ENCODE measurements at regions not wholly inside any gene's neighbourhood (a gene's known extent, or its start where the extent isn't known, plus 50 kb on each side); places are given as distances from the start of the nearest gene placed in this dataset.
"Not testable (repeated sequence)": the region's sequence is repeated elsewhere in the genome, so short reads cannot be mapped to it uniquely, and the experiment has no call there.

DNA sequence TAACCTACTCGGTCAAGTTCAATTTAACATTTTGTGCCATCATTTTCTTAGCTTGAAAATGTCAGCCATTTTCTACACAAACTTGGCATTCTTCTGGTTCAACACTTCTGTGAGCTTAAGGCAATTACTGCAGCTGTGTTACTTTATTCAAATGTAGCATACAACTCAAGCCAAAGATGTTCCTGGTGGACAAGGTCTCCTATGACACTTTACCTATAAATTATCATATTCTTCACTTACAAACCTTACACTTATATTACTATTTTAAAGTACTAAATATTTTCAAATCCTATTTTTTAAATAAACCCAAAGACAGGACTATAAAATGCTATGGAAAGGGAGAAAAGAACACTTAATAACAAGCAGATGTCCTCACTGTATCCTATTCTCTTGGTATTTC is 1045.3 kb downstream of the TSN start:
- no peaks in the 10 kb centered on the region for H3K9me3 ChIP-seq (ENCODE audit: control insufficient read depth in 2 of 2, low read length in 2 of 2)
- no peak overlapping the region for H3K9ac ChIP-seq (ENCODE audit: low read depth in 1 of 2, low read length in 2 of 2)
- no peak overlapping the region for H3K4me3 ChIP-seq (ENCODE audit: low read length in 2 of 2)
- no peak overlapping the region for H3K27ac ChIP-seq (ENCODE audit: low read depth in 2 of 2, low read length in 2 of 2)
- H3K27me3 ChIP-seq (ENCODE audit: control insufficient read depth in 2 of 2, insufficient read depth in 2 of 2, low read length in 2 of 2) = no peaks in the 10 kb centered on the region
- no peaks in the 10 kb centered on the region for H3K36me3 ChIP-seq (ENCODE audit: control insufficient read depth in 2 of 2, insufficient read depth in 2 of 2, low read length in 2 of 2)
- no peaks in the 10 kb centered on the region for H3K4me1 ChIP-seq (ENCODE audit: control insufficient read depth in 2 of 2, insufficient read depth in 2 of 2, low read length in 2 of 2)

DNA sequence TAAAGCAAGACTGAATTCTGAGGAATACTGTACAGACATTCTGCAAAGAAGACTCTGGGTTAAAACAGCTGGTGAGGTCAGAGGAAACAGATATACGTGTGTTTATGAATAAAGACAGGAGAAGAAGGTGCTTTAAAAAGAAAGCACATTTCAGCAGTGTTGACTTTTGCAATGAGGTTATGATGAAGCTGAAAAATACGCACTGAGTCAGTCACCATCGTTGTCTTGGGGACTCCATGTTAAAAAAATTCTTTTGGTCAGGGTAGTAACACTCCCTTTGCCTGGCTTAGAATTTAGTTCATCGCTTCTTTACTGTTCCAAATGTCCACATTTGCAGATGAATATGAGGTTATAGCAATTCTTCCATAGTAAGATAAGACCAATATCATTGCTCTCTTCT is 1049.0 kb downstream of the TSN start:
- no peaks in the 10 kb centered on the region for H3K4me1 ChIP-seq (ENCODE audit: control insufficient read depth in 2 of 2, insufficient read depth in 2 of 2, low read length in 2 of 2)
- no peak overlapping the region for H3K4me3 ChIP-seq (ENCODE audit: low read length in 2 of 2)
- no peak overlapping the region for H3K27ac ChIP-seq (ENCODE audit: low read depth in 2 of 2, low read length in 2 of 2)
- no peak overlapping the region for H3K9ac ChIP-seq (ENCODE audit: low read depth in 1 of 2, low read length in 2 of 2)
- no peaks in the 10 kb centered on the region for H3K27me3 ChIP-seq (ENCODE audit: control insufficient read depth in 2 of 2, insufficient read depth in 2 of 2, low read length in 2 of 2)
- no peaks in the 10 kb centered on the region for H3K9me3 ChIP-seq (ENCODE audit: control insufficient read depth in 2 of 2, low read length in 2 of 2)
- no peaks in the 10 kb centered on the region for H3K36me3 ChIP-seq (ENCODE audit: control insufficient read depth in 2 of 2, insufficient read depth in 2 of 2, low read length in 2 of 2)

DNA sequence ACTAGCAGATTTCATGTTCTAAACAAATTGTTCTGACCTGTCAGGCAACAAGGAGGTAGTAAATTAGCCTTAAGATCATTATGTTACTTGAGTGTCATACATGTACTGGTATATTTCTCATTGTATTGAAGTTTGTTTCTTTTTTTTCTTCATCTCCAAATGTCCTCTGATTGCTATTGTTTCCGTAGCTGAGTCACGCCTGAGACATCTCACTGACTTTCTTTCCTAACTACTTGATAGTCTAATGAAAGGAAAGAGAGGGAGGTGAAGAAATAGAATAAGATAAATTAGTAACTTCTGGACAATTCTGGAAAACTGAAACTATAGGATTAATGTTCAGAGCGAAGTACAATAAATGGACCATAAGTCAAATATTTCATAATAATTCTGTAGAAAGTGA is 1049.9 kb downstream of the TSN start:
- Histone ChIP-seq H3K4me3 (ENCODE audit: low read length in 2 of 2) (no peak overlapping the region), H3K4me1 (ENCODE audit: control insufficient read depth in 2 of 2, insufficient read depth in 2 of 2, low read length in 2 of 2) (no peaks in the 10 kb centered on the region), H3K27me3 (ENCODE audit: control insufficient read depth in 2 of 2, insufficient read depth in 2 of 2, low read length in 2 of 2) (no peaks in the 10 kb centered on the region), H3K9ac (ENCODE audit: low read depth in 1 of 2, low read length in 2 of 2) (no peak overlapping the region), H3K9me3 (ENCODE audit: control insufficient read depth in 2 of 2, low read length in 2 of 2) (no peaks in the 10 kb centered on the region), H3K27ac (ENCODE audit: low read depth in 2 of 2, low read length in 2 of 2) (no peak overlapping the region), H3K36me3 (ENCODE audit: control insufficient read depth in 2 of 2, insufficient read depth in 2 of 2, low read length in 2 of 2) (no peaks in the 10 kb centered on the region)

DNA sequence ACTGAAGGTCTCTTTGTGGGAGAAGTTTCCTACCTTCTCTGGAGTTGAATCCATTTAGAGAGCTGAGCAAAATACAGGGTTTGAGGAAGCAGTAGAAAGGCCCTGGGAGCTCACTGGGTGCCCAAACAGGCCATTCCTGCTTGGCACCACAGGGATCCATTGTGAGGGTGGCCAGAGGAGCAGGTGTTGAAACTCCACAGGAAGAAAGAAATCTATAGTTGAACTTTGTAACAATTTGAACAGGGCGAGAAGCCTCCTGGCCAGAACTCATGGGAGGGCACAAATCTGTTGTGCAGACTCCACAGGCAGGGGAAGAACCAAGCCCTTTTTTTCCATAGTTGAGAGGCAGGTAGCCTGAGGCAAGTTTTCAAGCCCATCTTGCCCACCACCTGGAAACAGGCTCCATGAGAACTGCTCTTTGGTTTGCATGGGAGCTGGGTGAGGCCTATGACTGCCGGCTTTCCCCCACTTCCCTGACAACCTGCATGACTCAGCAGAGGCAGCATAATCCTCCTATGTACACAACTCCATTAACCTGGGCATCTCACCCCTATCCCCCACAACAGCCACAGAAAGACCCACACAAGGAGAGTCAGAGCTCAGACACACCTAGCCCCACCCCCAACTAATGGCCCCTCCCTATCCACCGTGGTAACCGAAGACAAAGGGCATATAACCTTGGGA is 1053.0 kb downstream of the TSN start:
- no peak overlapping the region for H3K9ac ChIP-seq (ENCODE audit: low read depth in 1 of 2, low read length in 2 of 2)
- H3K36me3 ChIP-seq (ENCODE audit: control insufficient read depth in 2 of 2, insufficient read depth in 2 of 2, low read length in 2 of 2) = no peaks in the 10 kb centered on the region
- H3K4me1 ChIP-seq (ENCODE audit: control insufficient read depth in 2 of 2, insufficient read depth in 2 of 2, low read length in 2 of 2) = no peaks in the 10 kb centered on the region
- no peaks in the 10 kb centered on the region for H3K27me3 ChIP-seq (ENCODE audit: control insufficient read depth in 2 of 2, insufficient read depth in 2 of 2, low read length in 2 of 2)
- H3K9me3 ChIP-seq (ENCODE audit: control insufficient read depth in 2 of 2, low read length in 2 of 2) = no peaks in the 10 kb centered on the region
- no peak overlapping the region for H3K27ac ChIP-seq (ENCODE audit: low read depth in 2 of 2, low read length in 2 of 2)
- no peak overlapping the region for H3K4me3 ChIP-seq (ENCODE audit: low read length in 2 of 2)

DNA sequence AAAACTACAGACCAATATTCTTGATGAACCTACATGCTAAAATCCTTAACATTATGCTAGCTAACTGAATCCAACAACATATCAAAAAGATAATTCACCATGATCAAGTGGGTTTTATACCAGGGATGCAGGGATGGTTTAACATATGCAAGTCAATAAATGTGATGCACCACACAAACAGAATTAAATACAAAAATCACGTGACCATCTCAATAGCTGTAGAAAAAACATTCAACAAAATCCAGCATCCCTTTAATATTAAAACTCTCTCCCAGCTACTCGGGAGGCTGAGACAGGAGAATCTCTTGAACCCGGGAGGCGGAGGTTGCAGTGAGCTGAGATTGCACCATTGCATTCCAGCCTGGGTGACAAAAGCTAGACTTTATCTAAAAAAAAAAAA is 1056.8 kb downstream of the TSN start:
- H3K9ac ChIP-seq (ENCODE audit: low read depth in 1 of 2, low read length in 2 of 2); H3K36me3 ChIP-seq (ENCODE audit: control insufficient read depth in 2 of 2, insufficient read depth in 2 of 2, low read length in 2 of 2); H3K27ac ChIP-seq (ENCODE audit: low read depth in 2 of 2, low read length in 2 of 2); H3K27me3 ChIP-seq (ENCODE audit: control insufficient read depth in 2 of 2, insufficient read depth in 2 of 2, low read length in 2 of 2); H3K4me3 ChIP-seq (ENCODE audit: low read length in 2 of 2); H3K4me1 ChIP-seq (ENCODE audit: control insufficient read depth in 2 of 2, insufficient read depth in 2 of 2, low read length in 2 of 2); H3K9me3 ChIP-seq (ENCODE audit: control insufficient read depth in 2 of 2, low read length in 2 of 2): not testable (repeated sequence)

DNA sequence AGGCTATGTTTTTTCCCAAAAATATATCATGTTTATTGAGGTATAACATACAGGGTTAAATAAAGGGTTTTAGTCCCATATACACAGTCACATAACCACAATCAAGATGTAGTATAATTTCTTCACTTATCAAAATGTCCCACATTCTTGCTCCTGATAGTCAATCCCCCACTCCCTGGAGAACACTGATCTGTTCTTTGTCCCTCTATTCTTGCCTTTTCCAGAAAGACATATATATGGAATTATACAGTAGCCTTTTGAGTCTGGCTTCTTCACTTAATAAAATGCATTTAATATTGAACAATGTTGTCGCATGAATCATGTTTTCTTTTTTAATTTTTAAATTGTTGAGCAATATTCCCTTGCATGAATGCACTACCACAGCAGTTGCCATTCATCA is 1059.7 kb downstream of the TSN start:
- Histone ChIP-seq H3K9me3 (ENCODE audit: control insufficient read depth in 2 of 2, low read length in 2 of 2) (no peaks in the 10 kb centered on the region), H3K27me3 (ENCODE audit: control insufficient read depth in 2 of 2, insufficient read depth in 2 of 2, low read length in 2 of 2) (no peaks in the 10 kb centered on the region), H3K9ac (ENCODE audit: low read depth in 1 of 2, low read length in 2 of 2) (no peak overlapping the region)

DNA sequence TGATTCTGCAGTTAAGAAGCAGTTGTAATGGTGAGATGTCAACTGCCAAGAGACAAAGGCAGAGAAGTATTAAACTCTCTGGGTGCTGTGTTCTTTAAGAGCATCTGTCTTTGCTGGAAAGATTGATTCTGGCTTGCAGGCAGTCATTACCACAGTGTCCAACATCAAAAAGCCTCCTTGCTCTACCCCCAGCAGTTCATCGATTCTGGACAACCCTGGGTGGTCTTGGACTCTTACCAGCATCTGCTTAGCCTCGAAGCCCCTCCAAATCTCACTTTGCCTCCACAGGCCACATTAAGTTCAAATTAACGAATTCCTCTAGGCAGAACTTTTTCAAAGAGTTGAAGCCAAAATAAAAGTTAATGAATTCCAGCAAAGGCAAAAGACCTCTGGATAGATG is 1061.4 kb downstream of the TSN start:
- H3K36me3 ChIP-seq (ENCODE audit: control insufficient read depth in 2 of 2, insufficient read depth in 2 of 2, low read length in 2 of 2) = no peaks in the 10 kb centered on the region
- H3K4me1 ChIP-seq (ENCODE audit: control insufficient read depth in 2 of 2, insufficient read depth in 2 of 2, low read length in 2 of 2) = no peaks in the 10 kb centered on the region
- H3K4me3 ChIP-seq (ENCODE audit: low read length in 2 of 2) = no peak overlapping the region
- H3K27ac ChIP-seq (ENCODE audit: low read depth in 2 of 2, low read length in 2 of 2) = no peak overlapping the region
- H3K27me3 ChIP-seq (ENCODE audit: control insufficient read depth in 2 of 2, insufficient read depth in 2 of 2, low read length in 2 of 2) = no peaks in the 10 kb centered on the region
- H3K9ac ChIP-seq (ENCODE audit: low read depth in 1 of 2, low read length in 2 of 2) = no peak overlapping the region
- H3K9me3 ChIP-seq (ENCODE audit: control insufficient read depth in 2 of 2, low read length in 2 of 2) = no peaks in the 10 kb centered on the region

More for the DNA sequence above, 1059.7 kb downstream of the TSN start:
- H3K27ac ChIP-seq (ENCODE audit: low read depth in 2 of 2, low read length in 2 of 2) = no peak overlapping the region
- no peak overlapping the region for H3K4me3 ChIP-seq (ENCODE audit: low read length in 2 of 2)
- no peaks in the 10 kb centered on the region for H3K36me3 ChIP-seq (ENCODE audit: control insufficient read depth in 2 of 2, insufficient read depth in 2 of 2, low read length in 2 of 2)
- no peaks in the 10 kb centered on the region for H3K4me1 ChIP-seq (ENCODE audit: control insufficient read depth in 2 of 2, insufficient read depth in 2 of 2, low read length in 2 of 2)

DNA sequence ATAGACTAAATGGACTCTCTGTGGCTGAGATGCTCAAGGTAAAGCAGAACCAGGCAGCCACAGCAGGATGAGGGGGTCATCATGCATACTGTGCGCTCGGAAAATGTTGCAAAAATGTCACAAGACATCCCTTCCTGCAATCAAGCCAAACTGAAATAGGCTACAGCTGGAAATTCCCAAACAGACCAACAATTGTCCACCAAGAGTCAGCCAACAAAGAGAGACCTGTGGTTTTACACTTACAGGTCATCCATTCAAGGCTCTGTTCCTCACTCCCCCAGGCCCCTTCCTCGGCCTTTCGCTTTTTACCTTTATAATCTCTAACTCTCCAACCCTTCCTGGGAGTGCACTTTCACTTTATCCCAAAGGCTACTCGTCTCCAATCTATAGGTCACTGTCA is 1066.9 kb downstream of the TSN start:
- Histone ChIP-seq H3K4me1 (ENCODE audit: control insufficient read depth in 2 of 2, insufficient read depth in 2 of 2, low read length in 2 of 2) (no peaks in the 10 kb centered on the region), H3K9ac (ENCODE audit: low read depth in 1 of 2, low read length in 2 of 2) (no peak overlapping the region), H3K36me3 (ENCODE audit: control insufficient read depth in 2 of 2, insufficient read depth in 2 of 2, low read length in 2 of 2) (no peaks in the 10 kb centered on the region), H3K4me3 (ENCODE audit: low read length in 2 of 2) (no peak overlapping the region), H3K27me3 (ENCODE audit: control insufficient read depth in 2 of 2, insufficient read depth in 2 of 2, low read length in 2 of 2) (no peaks in the 10 kb centered on the region), H3K9me3 (ENCODE audit: control insufficient read depth in 2 of 2, low read length in 2 of 2) (no peaks in the 10 kb centered on the region), H3K27ac (ENCODE audit: low read depth in 2 of 2, low read length in 2 of 2) (no peak overlapping the region)

DNA sequence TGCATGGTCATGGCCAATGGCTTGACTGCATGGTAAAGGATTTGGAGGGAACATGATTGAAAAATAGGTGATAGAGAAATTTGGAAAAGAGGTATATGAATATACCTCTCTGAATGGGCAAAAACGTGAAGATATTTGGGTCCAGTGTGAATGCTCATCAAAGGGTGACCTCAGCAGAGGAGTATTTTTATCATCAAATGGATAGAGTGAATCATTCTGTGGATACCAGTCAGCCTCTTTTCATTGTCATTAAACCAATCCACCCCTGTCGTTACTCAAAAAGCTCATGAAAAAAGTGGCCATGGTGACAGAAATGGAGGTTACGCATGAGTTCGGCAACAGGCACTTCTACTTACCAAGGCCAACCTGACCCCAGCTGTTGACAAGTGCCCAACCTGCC is 1074.7 kb downstream of the TSN start:
- Histone ChIP-seq H3K27me3 (ENCODE audit: control insufficient read depth in 2 of 2, insufficient read depth in 2 of 2, low read length in 2 of 2) (no peaks in the 10 kb centered on the region), H3K9ac (ENCODE audit: low read depth in 1 of 2, low read length in 2 of 2) (no peak overlapping the region), H3K27ac (ENCODE audit: low read depth in 2 of 2, low read length in 2 of 2) (no peak overlapping the region)

DNA sequence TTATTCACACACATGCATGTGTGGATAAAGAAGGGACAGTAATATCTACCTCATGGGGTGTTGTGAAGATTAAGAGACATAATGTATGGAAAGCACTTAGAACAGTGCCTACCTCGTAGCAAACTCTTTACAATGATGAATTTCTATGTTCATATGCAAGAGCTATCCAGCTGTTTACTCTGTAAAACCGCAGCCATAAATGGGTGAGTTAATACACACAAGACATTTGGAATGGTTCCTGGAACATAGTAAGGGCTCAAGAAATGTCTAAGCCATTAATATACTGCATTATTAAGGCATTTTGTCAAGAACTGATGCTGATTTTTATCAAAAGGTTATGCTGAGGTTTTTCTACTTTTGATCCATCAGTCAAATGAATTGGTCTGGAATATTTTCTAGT is 1076.2 kb downstream of the TSN start:
- Histone ChIP-seq H3K4me1 (ENCODE audit: control insufficient read depth in 2 of 2, insufficient read depth in 2 of 2, low read length in 2 of 2) (no peaks in the 10 kb centered on the region), H3K9ac (ENCODE audit: low read depth in 1 of 2, low read length in 2 of 2) (no peak overlapping the region), H3K27me3 (ENCODE audit: control insufficient read depth in 2 of 2, insufficient read depth in 2 of 2, low read length in 2 of 2) (no peaks in the 10 kb centered on the region), H3K36me3 (ENCODE audit: control insufficient read depth in 2 of 2, insufficient read depth in 2 of 2, low read length in 2 of 2) (no peaks in the 10 kb centered on the region), H3K4me3 (ENCODE audit: low read length in 2 of 2) (no peak overlapping the region), H3K27ac (ENCODE audit: low read depth in 2 of 2, low read length in 2 of 2) (no peak overlapping the region), H3K9me3 (ENCODE audit: control insufficient read depth in 2 of 2, low read length in 2 of 2) (peaks cover 0 to 2% of the 10 kb centered on the region in 2 donors)

More for the DNA sequence above, 1074.7 kb downstream of the TSN start:
- H3K9me3 ChIP-seq (ENCODE audit: control insufficient read depth in 2 of 2, low read length in 2 of 2) = peaks cover 0 to 2% of the 10 kb centered on the region in 2 donors
- no peaks in the 10 kb centered on the region for H3K4me1 ChIP-seq (ENCODE audit: control insufficient read depth in 2 of 2, insufficient read depth in 2 of 2, low read length in 2 of 2)
- no peaks in the 10 kb centered on the region for H3K36me3 ChIP-seq (ENCODE audit: control insufficient read depth in 2 of 2, insufficient read depth in 2 of 2, low read length in 2 of 2)
- H3K4me3 ChIP-seq (ENCODE audit: low read length in 2 of 2) = no peak overlapping the region

DNA sequence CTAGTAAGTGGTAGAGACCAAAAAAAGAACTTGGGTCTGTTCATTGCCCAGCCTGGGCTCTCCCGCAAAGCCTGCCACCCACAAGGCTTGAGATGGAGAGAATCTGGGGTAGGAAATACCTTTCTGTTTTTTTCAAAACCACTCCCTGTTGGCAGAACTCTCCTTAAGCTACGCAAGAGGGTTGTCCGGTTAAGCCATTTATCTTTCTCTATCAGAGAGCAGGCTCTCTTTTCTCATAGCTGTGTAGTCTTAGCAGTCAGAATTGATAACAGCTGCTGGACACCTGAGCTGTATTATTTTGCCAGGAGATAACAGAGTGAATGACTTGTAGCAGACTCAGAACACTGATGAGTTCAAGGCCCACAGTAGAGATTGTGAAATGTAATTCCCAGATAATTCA is 1088.1 kb downstream of the TSN start:
- Histone ChIP-seq H3K36me3 (ENCODE audit: control insufficient read depth in 2 of 2, insufficient read depth in 2 of 2, low read length in 2 of 2) (no peaks in the 10 kb centered on the region), H3K9ac (ENCODE audit: low read depth in 1 of 2, low read length in 2 of 2) (no peak overlapping the region), H3K9me3 (ENCODE audit: control insufficient read depth in 2 of 2, low read length in 2 of 2) (peaks cover 0 to 1% of the 10 kb centered on the region in 2 donors), H3K27me3 (ENCODE audit: control insufficient read depth in 2 of 2, insufficient read depth in 2 of 2, low read length in 2 of 2) (no peaks in the 10 kb centered on the region), H3K27ac (ENCODE audit: low read depth in 2 of 2, low read length in 2 of 2) (no peak overlapping the region), H3K4me1 (ENCODE audit: control insufficient read depth in 2 of 2, insufficient read depth in 2 of 2, low read length in 2 of 2) (no peaks in the 10 kb centered on the region), H3K4me3 (ENCODE audit: low read length in 2 of 2) (no peak overlapping the region)
